Parathyroid adenoma (tissue), 2 donors: ENCODE measurements at regions not wholly inside any gene's neighbourhood (a gene's known extent, or its start where the extent isn't known, plus 50 kb on each side); places are given as distances from the start of the nearest gene placed in this dataset.

Experiments used
- H2AFZ ChIP-seq: fragments of 300-600 bp; sonication (generic); one replicate; pipeline ENCODE4 v1.7.0; 2017; ENCODE audit warnings: antibody characterized with exemption, mild to moderate bottlenecking
- H3K27ac ChIP-seq: fragments of 300-600 bp; sonication (generic); one replicate; pipeline ENCODE4 v1.7.0; 2017
- H3K27me3 ChIP-seq: fragments of 300-600 bp; sonication (generic); one replicate; pipeline ENCODE4 v1.7.0; 2017; ENCODE audit warnings: low read length; ENCODE audit not compliant: control insufficient read depth, insufficient read depth
- H3K36me3 ChIP-seq: fragments of 300-600 bp; sonication (generic); one replicate; pipeline ENCODE4 v1.7.0; 2017; ENCODE audit warnings: low read length; ENCODE audit not compliant: control insufficient read depth, insufficient read depth
- H3K4me1 ChIP-seq: fragments of 300-600 bp; sonication (generic); one replicate; pipeline ENCODE4 v1.7.0; 2017; ENCODE audit warnings: control low read depth
- H3K4me2 ChIP-seq: fragments of 300-600 bp; sonication (generic); one replicate; pipeline ENCODE4 v1.7.0; 2017; ENCODE audit warnings: low read length
- H3K4me3 ChIP-seq: fragments of 300-600 bp; sonication (generic); one replicate; pipeline ENCODE4 v1.7.0; 2017; ENCODE audit warnings: low read depth, low read length
- H3K79me2 ChIP-seq: fragments of 300-600 bp; sonication (generic); one replicate; pipeline ENCODE4 v1.7.0; 2017; ENCODE audit warnings: control low read depth
- H3K9ac ChIP-seq: fragments of 300-600 bp; sonication (generic); one replicate; pipeline ENCODE4 v1.7.0; 2017; ENCODE audit warnings: mild to moderate bottlenecking
- H3K9me3 ChIP-seq: fragments of 300-600 bp; sonication (generic); one replicate; pipeline ENCODE4 v1.7.0; 2017; ENCODE audit warnings: low read length; ENCODE audit not compliant: control insufficient read depth
- CTCF ChIP-seq: fragments of 300-600 bp; sonication (generic); IDR thresholded peaks from one replicate; pipeline ENCODE4 v1.7.0; 2017; ENCODE audit warnings: antibody characterized with exemption, mild to moderate bottlenecking
- donor health status: primary hyperparathyroidism.

- H3K9ac ChIP-seq = no peak overlapping the region
Measured at GRCh38 chr4:104860238-104861123, 286.2 kb upstream of the TET2 start.

GRCh38 chr4:104866809-104867208, 279.9 kb upstream of the TET2 start:
- Histone ChIP-seq H3K4me3 (no peak overlapping the region), H3K27me3 (no peaks in the 10 kb centered on the region), H3K36me3 (no peaks in the 10 kb centered on the region), H3K9me3 (no peaks in the 10 kb centered on the region), H2AFZ (no peak overlapping the region), H3K79me2 (no peaks in the 10 kb centered on the region), H3K4me1 (no peaks in the 10 kb centered on the region), H3K4me2 (no peak overlapping the region), H3K9ac (no peak overlapping the region), H3K27ac (no peak overlapping the region)
- TF ChIP-seq CTCF = no peak

More at GRCh38 chr4:104860238-104861123, 286.2 kb upstream of the TET2 start:
- no peaks in the 10 kb centered on the region for H3K36me3 ChIP-seq
- H3K4me3 ChIP-seq = no peak overlapping the region
- TF ChIP-seq CTCF = peak; percentile 76
- H3K4me1 ChIP-seq = no peaks in the 10 kb centered on the region
- H2AFZ ChIP-seq = no peak overlapping the region
- H3K27ac ChIP-seq = no peak overlapping the region
- no peaks in the 10 kb centered on the region for H3K9me3 ChIP-seq
- H3K79me2 ChIP-seq = no peaks in the 10 kb centered on the region
- no peak overlapping the region for H3K4me2 ChIP-seq
- H3K27me3 ChIP-seq = no peaks in the 10 kb centered on the region

- H3K9me3 ChIP-seq = no peaks in the 10 kb centered on the region
- no peak overlapping the region for H3K27ac ChIP-seq
- no peaks in the 10 kb centered on the region for H3K27me3 ChIP-seq
- H3K4me2 ChIP-seq = no peak overlapping the region
- no peak overlapping the region for H2AFZ ChIP-seq
- no peak overlapping the region for H3K9ac ChIP-seq
- no peaks in the 10 kb centered on the region for H3K79me2 ChIP-seq
- no peaks in the 10 kb centered on the region for H3K36me3 ChIP-seq
- no peak overlapping the region for H3K4me3 ChIP-seq
- no peak for TF ChIP-seq CTCF
- H3K4me1 ChIP-seq = no peaks in the 10 kb centered on the region
Measured at GRCh38 chr4:104868533-104868932, 278.1 kb upstream of the TET2 start.

- H3K79me2 ChIP-seq = no peaks in the 10 kb centered on the region
- H3K4me3 ChIP-seq = no peak overlapping the region
- H2AFZ ChIP-seq = no peak overlapping the region
- H3K9me3 ChIP-seq = no peaks in the 10 kb centered on the region
- TF ChIP-seq CTCF = no peak
- H3K27me3 ChIP-seq = no peaks in the 10 kb centered on the region
- no peaks in the 10 kb centered on the region for H3K36me3 ChIP-seq
- H3K27ac ChIP-seq = no peak overlapping the region
- H3K9ac ChIP-seq = no peak overlapping the region
- no peaks in the 10 kb centered on the region for H3K4me1 ChIP-seq
- no peak overlapping the region for H3K4me2 ChIP-seq
Measured at GRCh38 chr4:104868958-104869357, 277.7 kb upstream of the TET2 start.

GRCh38 chr4:104869831-104870230, 276.8 kb upstream of the TET2 start:
- Histone ChIP-seq H3K27ac (no peak overlapping the region), H3K9ac (no peak overlapping the region), H3K9me3 (no peaks in the 10 kb centered on the region), H3K36me3 (no peaks in the 10 kb centered on the region), H2AFZ (no peak overlapping the region), H3K4me3 (no peak overlapping the region), H3K4me2 (no peak overlapping the region), H3K27me3 (no peaks in the 10 kb centered on the region), H3K79me2 (no peaks in the 10 kb centered on the region), H3K4me1 (no peaks in the 10 kb centered on the region)
- TF ChIP-seq CTCF = no peak
